Retinal pigment epithelial cell (primary cell): ENCODE measurements at regions not wholly inside any gene's neighbourhood (a gene's known extent, or its start where the extent isn't known, plus 50 kb on each side); places are given as distances from the start of the nearest gene placed in this dataset.

Experiments used
- DNase-seq: peaks from one replicate; pipeline ENCODE4 v3.0.0-alpha.2; 2010; ENCODE audit warnings: low read depth
- H3K4me3 ChIP-seq: 2 replicates; pipeline ENCODE4 v1.5.1; 2011; ENCODE audit warnings: mild to moderate bottlenecking, low read length, control low read depth, moderate library complexity
- CTCF ChIP-seq: conservative IDR thresholded peaks from 2 replicates; pipeline ENCODE4 v1.5.1; 2011; ENCODE audit warnings: low read depth, low read length, control low read depth, inconsistent platforms

- TF ChIP-seq CTCF: no peak
- H3K4me3 ChIP-seq: no peak overlapping the region
- no peak for DNase-seq
Measured at GRCh38 chr1:199182186-199182843, 543.5 kb downstream of the PTPRC start.

GRCh38 chr1:199184180-199184579 lies 545.3 kb downstream of the PTPRC start:
- DNase-seq: no peak

GRCh38 chr1:199194862-199195261 lies 556.0 kb downstream of the PTPRC start:
- no peak overlapping the region for H3K4me3 ChIP-seq
- no peak for DNase-seq
- TF ChIP-seq CTCF: no peak

More at GRCh38 chr1:199184180-199184579, 545.3 kb downstream of the PTPRC start:
- TF ChIP-seq CTCF: no peak
- no peak overlapping the region for H3K4me3 ChIP-seq

- DNase-seq: no peak
- TF ChIP-seq CTCF: no peak
- H3K4me3 ChIP-seq: no peak overlapping the region
Measured at GRCh38 chr1:199197695-199198094, 558.9 kb downstream of the PTPRC start.

GRCh38 chr1:199202331-199202730 lies 563.5 kb downstream of the PTPRC start:
- H3K4me3 ChIP-seq: no peak overlapping the region
- DNase-seq: no peak
- no peak for TF ChIP-seq CTCF

GRCh38 chr1:199204231-199204630 lies 565.4 kb downstream of the PTPRC start:
- no peak for TF ChIP-seq CTCF
- H3K4me3 ChIP-seq: no peak overlapping the region
- no peak for DNase-seq

GRCh38 chr1:199205740-199206441 lies 567.1 kb downstream of the PTPRC start:
- no peak for TF ChIP-seq CTCF
- H3K4me3 ChIP-seq: no peak overlapping the region
- DNase-seq: no peak
